Left ventricle myocardium inferior (tissue), 1 donor: ENCODE measurements at regions not wholly inside any gene's neighbourhood (a gene's known extent, or its start where the extent isn't known, plus 50 kb on each side); places are given as distances from the start of the nearest gene placed in this dataset.

Experiments used
- DNase-seq: peaks from one replicate; pipeline ENCODE4 v3.0.0-alpha.2; 2020
- H3K27ac ChIP-seq: fragments of 200-600 bp; replicated peaks from 2 replicates; pipeline ENCODE4 v1.8.0; 2021
- H3K27me3 ChIP-seq: fragments of 200-600 bp; 2 replicates; pipeline ENCODE4 v1.8.0; 2021; ENCODE audit warnings: low read depth
- H3K36me3 ChIP-seq: fragments of 200-600 bp; 2 replicates; pipeline ENCODE4 v1.8.0; 2021
- H3K4me1 ChIP-seq: fragments of 200-600 bp; 2 replicates; pipeline ENCODE4 v1.8.0; 2021
- H3K4me3 ChIP-seq: fragments of 200-600 bp; 2 replicates; pipeline ENCODE4 v1.8.0; 2021; ENCODE audit warnings: mild to moderate bottlenecking, moderate library complexity
- H3K9me3 ChIP-seq: fragments of 200-600 bp; replicated peaks from 2 replicates; pipeline ENCODE4 v1.8.0; 2021
- intact Hi-C: fragments of 100-400 bp; cut with micrococcal nuclease; formaldehyde crosslinking; loops from one replicate; pipeline ENCODE4 v1.11.0; 2022
- TF ChIP-seq, protein P1 (sequence below): fragments of 200-600 bp; IDR thresholded peaks from 2 replicates; pipeline ENCODE4 v1.8.0; 2021; ENCODE audit warnings: antibody characterized with exemption, mild to moderate bottlenecking, borderline replicate concordance
- donor health status: DM: no; HTN: yes; CAD: no; lungs with severe emphysema.

DNA sequence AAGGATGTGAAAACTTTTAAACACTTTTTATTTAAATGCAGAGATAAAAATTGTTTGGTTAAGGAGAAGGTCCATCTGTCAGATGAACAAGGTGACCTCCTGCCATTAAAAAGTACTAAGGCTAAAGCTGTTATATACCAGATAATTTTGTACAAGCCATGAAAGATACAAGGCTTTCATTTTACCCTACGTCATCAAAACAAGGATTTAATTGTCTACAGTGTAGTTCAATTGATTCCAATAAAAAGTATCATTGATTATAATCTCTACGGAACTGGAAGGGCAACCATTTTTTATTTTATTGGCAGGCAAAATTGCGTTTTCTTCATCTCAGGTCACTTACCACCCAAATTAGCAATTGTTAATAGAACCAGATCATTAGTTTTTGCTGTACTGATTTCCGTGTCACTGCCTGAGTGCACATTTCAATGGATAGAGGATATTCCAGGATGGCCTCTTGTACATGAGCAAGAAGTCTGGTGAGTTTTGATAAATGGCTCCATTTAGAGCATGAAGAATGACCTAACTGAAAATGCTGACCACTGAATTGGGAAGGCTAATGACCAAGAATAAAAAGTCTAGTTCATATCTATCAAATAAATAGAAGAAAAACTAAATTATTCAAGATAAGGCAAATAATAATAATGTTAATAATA, 564.9 kb downstream of the JRKL start:
- intact Hi-C loops = no loop called here

DNA sequence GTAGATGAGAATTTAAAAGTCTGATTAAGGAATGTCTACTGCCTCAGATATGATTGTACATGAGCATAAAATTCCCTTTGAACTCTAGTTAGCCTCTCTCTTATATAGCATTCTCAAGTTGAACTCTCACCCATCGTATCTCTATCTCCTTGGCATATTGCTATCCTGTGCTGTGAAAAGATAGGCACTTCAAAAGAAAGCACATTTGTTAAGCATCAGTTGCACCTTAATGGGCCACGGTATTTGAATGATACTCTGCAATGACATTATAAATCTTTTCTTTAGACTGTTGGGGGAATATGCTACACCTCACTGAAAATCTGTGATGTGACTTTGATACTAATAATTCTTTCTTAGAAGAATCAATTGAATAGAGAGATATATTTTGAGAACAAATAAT, 570.7 kb downstream of the JRKL start:
- no peaks in the 10 kb centered on the region for H3K27me3 ChIP-seq
- H3K4me3 ChIP-seq = no peak overlapping the region
- TF ChIP-seq, protein P1, sequence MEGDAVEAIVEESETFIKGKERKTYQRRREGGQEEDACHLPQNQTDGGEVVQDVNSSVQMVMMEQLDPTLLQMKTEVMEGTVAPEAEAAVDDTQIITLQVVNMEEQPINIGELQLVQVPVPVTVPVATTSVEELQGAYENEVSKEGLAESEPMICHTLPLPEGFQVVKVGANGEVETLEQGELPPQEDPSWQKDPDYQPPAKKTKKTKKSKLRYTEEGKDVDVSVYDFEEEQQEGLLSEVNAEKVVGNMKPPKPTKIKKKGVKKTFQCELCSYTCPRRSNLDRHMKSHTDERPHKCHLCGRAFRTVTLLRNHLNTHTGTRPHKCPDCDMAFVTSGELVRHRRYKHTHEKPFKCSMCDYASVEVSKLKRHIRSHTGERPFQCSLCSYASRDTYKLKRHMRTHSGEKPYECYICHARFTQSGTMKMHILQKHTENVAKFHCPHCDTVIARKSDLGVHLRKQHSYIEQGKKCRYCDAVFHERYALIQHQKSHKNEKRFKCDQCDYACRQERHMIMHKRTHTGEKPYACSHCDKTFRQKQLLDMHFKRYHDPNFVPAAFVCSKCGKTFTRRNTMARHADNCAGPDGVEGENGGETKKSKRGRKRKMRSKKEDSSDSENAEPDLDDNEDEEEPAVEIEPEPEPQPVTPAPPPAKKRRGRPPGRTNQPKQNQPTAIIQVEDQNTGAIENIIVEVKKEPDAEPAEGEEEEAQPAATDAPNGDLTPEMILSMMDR = no peak
- intact Hi-C loops = no loop called here
- H3K27ac ChIP-seq = no peak overlapping the region
- no peaks in the 10 kb centered on the region for H3K4me1 ChIP-seq
- no peak for DNase-seq
- H3K36me3 ChIP-seq = no peaks in the 10 kb centered on the region
- H3K9me3 ChIP-seq = no peaks in the 10 kb centered on the region

More for the DNA sequence above, 564.9 kb downstream of the JRKL start:
- TF ChIP-seq, protein P1 = no peak
- Histone ChIP-seq H3K4me3 (no peak overlapping the region), H3K4me1 (no peaks in the 10 kb centered on the region), H3K27me3 (no peaks in the 10 kb centered on the region), H3K27ac (no peak overlapping the region), H3K36me3 (no peaks in the 10 kb centered on the region), H3K9me3 (no peaks in the 10 kb centered on the region)
- no peak for DNase-seq

DNA sequence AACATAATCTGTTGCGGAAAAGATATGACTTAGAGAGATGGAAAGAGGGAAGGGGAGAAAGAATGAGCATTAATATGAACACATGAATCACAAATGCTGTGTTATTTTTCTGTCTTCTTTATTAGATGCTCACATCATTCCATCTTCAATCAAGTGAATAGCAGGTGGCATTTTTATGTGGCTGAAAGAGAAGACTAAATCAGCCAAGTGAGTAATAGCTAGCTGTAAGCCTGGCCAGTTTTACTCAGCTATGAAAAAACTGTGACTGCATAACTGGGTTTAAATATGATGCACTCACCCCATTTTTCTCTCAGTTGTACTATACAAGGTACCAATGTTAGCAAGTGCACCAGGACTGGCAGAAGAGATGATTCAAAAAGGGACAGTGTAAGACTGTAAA, 571.1 kb downstream of the JRKL start:
- Histone ChIP-seq H3K9me3 (no peaks in the 10 kb centered on the region), H3K4me1 (no peaks in the 10 kb centered on the region), H3K27me3 (no peaks in the 10 kb centered on the region), H3K4me3 (no peak overlapping the region), H3K27ac (no peak overlapping the region), H3K36me3 (no peaks in the 10 kb centered on the region)
- intact Hi-C loops = no loop called here
- DNase-seq = no peak
- TF ChIP-seq, protein P1 = no peak

DNA sequence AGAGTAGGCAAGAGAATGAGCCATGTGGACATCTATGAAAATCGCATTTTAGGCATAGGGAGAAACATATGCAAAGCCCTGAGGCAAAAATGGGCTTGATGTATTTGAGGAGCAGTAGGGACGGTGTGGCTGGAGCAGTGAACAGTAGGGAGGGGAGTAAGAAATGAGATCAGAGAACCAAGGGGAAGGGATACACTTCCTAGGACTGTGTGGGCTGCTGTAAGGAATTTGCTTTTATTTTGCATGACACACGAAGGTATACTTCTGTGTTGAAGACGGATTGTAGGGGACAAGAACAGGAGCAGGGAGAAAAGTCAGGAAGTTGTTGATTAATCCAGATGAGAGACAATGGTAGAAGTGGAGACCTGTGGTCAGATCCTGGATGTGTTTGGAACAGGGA, 572.1 kb downstream of the JRKL start:
- TF ChIP-seq, protein P1 = no peak
- no peak overlapping the region for H3K27ac ChIP-seq
- no peaks in the 10 kb centered on the region for H3K4me1 ChIP-seq
- H3K36me3 ChIP-seq = no peaks in the 10 kb centered on the region
- no peak overlapping the region for H3K4me3 ChIP-seq
- H3K27me3 ChIP-seq = no peaks in the 10 kb centered on the region
- H3K9me3 ChIP-seq = no peaks in the 10 kb centered on the region
- intact Hi-C loops = no loop called here
- no peak for DNase-seq

DNA sequence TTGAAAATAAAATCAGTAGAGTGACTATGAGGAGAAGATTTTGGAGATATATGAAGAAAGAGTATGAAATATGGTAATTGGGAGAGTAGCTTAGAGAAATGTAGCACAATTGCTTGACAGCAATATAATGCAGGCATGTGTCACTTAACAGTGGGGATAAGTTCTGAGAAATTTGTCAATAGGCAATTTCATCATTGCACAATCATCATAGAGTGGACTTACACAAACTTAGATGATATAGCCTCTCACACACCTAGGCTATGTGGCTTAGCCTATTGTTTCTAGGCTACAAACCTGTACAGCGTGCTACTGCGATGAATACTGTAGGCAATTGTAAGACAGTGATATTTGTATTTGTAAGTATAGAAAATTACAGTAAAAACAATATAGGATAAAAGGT, 573.6 kb downstream of the JRKL start:
- no peaks in the 10 kb centered on the region for H3K27me3 ChIP-seq
- no peak overlapping the region for H3K27ac ChIP-seq
- intact Hi-C loops = no loop called here

More for the DNA sequence above, 573.6 kb downstream of the JRKL start:
- Histone ChIP-seq H3K9me3 (no peaks in the 10 kb centered on the region), H3K36me3 (no peaks in the 10 kb centered on the region), H3K4me1 (no peaks in the 10 kb centered on the region), H3K4me3 (no peak overlapping the region)
- no peak for DNase-seq
- TF ChIP-seq, protein P1 = no peak
